PC-9 (cell line): ENCODE measurements at regions not wholly inside any gene's neighbourhood (a gene's known extent, or its start where the extent isn't known, plus 50 kb on each side); places are given as distances from the start of the nearest gene placed in this dataset.

ENCODE experiments used
- EZH2 ChIP-seq: fragments of 200-600 bp; sonication (generic); IDR thresholded peaks from 2 replicates; pipeline ENCODE4 v1.8.0; 2017; ENCODE audit warnings: antibody characterized with exemption, low read depth
- TF ChIP-seq, protein P1 (sequence below): fragments of 200-600 bp; sonication (generic); conservative IDR thresholded peaks from 2 replicates; pipeline ENCODE4 v1.6.1; 2017; ENCODE audit warnings: mixed run types, antibody characterized with exemption, mild to moderate bottlenecking, moderate library complexity

GRCh38 chr4:31918891-31919290 is 1198.7 kb downstream of the PCDH7 start:
- TF ChIP-seq, protein P1, sequence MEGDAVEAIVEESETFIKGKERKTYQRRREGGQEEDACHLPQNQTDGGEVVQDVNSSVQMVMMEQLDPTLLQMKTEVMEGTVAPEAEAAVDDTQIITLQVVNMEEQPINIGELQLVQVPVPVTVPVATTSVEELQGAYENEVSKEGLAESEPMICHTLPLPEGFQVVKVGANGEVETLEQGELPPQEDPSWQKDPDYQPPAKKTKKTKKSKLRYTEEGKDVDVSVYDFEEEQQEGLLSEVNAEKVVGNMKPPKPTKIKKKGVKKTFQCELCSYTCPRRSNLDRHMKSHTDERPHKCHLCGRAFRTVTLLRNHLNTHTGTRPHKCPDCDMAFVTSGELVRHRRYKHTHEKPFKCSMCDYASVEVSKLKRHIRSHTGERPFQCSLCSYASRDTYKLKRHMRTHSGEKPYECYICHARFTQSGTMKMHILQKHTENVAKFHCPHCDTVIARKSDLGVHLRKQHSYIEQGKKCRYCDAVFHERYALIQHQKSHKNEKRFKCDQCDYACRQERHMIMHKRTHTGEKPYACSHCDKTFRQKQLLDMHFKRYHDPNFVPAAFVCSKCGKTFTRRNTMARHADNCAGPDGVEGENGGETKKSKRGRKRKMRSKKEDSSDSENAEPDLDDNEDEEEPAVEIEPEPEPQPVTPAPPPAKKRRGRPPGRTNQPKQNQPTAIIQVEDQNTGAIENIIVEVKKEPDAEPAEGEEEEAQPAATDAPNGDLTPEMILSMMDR, result no peak
- no peak for TF ChIP-seq EZH2
